ENCODE measurements at regions not wholly inside any gene's neighbourhood (a gene's known extent, or its start where the extent isn't known, plus 50 kb on each side); places are given as distances from the start of the nearest gene placed in this dataset.

DNA sequence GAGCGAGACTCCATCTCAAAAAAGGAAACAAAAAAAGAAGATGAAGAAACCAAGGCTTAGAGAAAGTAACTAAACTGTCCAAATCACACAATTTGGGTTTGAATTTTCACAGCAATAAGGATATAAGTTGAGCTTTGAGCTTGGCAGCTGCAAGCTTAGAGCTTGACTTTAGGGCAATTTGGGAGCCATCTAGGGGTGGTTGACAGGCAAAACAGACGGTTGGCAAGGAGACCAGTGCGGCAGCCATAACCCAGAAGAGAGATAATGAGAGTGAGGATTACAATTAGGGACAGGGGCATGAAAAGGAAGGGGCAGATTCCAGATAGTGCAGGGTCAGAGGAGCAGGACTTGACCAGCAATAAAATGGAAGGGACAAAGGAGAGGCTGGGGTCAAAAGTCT lies 382.2 kb upstream of the HNRNPA3 start:
- TF ChIP-seq, protein P1, sequence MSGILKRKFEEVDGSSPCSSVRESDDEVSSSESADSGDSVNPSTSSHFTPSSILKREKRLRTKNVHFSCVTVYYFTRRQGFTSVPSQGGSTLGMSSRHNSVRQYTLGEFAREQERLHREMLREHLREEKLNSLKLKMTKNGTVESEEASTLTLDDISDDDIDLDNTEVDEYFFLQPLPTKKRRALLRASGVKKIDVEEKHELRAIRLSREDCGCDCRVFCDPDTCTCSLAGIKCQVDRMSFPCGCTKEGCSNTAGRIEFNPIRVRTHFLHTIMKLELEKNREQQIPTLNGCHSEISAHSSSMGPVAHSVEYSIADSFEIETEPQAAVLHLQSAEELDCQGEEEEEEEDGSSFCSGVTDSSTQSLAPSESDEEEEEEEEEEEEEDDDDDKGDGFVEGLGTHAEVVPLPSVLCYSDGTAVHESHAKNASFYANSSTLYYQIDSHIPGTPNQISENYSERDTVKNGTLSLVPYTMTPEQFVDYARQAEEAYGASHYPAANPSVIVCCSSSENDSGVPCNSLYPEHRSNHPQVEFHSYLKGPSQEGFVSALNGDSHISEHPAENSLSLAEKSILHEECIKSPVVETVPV (CRISPR knock-in tag; IDR thresholded peaks at IDR 0.05), result no peak
- TF ChIP-seq ZC3H10 (CRISPR knock-in tag; IDR thresholded peaks at IDR 0.05) (no peak), GLIS3 (CRISPR knock-in tag; IDR thresholded peaks at IDR 0.05) (no peak), TCF4 (CRISPR knock-in tag; IDR thresholded peaks at IDR 0.05; ENCODE audit: borderline replicate concordance) (no peak), SNAI2 (CRISPR knock-in tag; IDR thresholded peaks at IDR 0.05) (no peak), ESRRG (CRISPR knock-in tag; IDR thresholded peaks at IDR 0.05) (no peak), PPARA (CRISPR knock-in tag; IDR thresholded peaks at IDR 0.05; ENCODE audit: borderline replicate concordance) (no peak), ZFP3 (CRISPR knock-in tag; IDR thresholded peaks at IDR 0.05) (no peak), PATZ1 (CRISPR knock-in tag; IDR thresholded peaks at IDR 0.05; ENCODE audit: borderline replicate concordance) (no peak), OSR1 (CRISPR knock-in tag; IDR thresholded peaks at IDR 0.05) (no peak), CSDC2 (CRISPR knock-in tag; IDR thresholded peaks at IDR 0.05) (no peak)
- TF ChIP-seq, protein P2, sequence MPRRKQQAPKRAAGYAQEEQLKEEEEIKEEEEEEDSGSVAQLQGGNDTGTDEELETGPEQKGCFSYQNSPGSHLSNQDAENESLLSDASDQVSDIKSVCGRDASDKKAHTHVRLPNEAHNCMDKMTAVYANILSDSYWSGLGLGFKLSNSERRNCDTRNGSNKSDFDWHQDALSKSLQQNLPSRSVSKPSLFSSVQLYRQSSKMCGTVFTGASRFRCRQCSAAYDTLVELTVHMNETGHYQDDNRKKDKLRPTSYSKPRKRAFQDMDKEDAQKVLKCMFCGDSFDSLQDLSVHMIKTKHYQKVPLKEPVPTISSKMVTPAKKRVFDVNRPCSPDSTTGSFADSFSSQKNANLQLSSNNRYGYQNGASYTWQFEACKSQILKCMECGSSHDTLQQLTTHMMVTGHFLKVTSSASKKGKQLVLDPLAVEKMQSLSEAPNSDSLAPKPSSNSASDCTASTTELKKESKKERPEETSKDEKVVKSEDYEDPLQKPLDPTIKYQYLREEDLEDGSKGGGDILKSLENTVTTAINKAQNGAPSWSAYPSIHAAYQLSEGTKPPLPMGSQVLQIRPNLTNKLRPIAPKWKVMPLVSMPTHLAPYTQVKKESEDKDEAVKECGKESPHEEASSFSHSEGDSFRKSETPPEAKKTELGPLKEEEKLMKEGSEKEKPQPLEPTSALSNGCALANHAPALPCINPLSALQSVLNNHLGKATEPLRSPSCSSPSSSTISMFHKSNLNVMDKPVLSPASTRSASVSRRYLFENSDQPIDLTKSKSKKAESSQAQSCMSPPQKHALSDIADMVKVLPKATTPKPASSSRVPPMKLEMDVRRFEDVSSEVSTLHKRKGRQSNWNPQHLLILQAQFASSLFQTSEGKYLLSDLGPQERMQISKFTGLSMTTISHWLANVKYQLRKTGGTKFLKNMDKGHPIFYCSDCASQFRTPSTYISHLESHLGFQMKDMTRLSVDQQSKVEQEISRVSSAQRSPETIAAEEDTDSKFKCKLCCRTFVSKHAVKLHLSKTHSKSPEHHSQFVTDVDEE (CRISPR knock-in tag; IDR thresholded peaks at IDR 0.05), result no peak
- TF ChIP-seq, protein P3, sequence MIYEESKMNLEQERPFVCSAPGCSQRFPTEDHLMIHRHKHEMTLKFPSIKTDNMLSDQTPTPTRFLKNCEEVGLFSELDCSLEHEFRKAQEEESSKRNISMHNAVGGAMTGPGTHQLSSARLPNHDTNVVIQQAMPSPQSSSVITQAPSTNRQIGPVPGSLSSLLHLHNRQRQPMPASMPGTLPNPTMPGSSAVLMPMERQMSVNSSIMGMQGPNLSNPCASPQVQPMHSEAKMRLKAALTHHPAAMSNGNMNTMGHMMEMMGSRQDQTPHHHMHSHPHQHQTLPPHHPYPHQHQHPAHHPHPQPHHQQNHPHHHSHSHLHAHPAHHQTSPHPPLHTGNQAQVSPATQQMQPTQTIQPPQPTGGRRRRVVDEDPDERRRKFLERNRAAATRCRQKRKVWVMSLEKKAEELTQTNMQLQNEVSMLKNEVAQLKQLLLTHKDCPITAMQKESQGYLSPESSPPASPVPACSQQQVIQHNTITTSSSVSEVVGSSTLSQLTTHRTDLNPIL (CRISPR knock-in tag; IDR thresholded peaks at IDR 0.05; ENCODE audit: low read depth), result no peak
- ATAC-seq, result peak; percentile 80

- ATAC-seq, result no peak
- no peak for TF ChIP-seq ARNTL (CRISPR knock-in tag; IDR thresholded peaks at IDR 0.05; ENCODE audit: borderline replicate concordance, low read depth)
- no peak for TF ChIP-seq PPARA (CRISPR knock-in tag; IDR thresholded peaks at IDR 0.05; ENCODE audit: borderline replicate concordance)
- TF ChIP-seq, protein P2 (CRISPR knock-in tag; IDR thresholded peaks at IDR 0.05), result no peak
- no peak for TF ChIP-seq OSR1 (CRISPR knock-in tag; IDR thresholded peaks at IDR 0.05)
- no peak for TF ChIP-seq RARB (CRISPR knock-in tag; IDR thresholded peaks at IDR 0.05)
- TF ChIP-seq CSDC2 (CRISPR knock-in tag; IDR thresholded peaks at IDR 0.05), result no peak
- TF ChIP-seq ZNF565 (CRISPR knock-in tag; conservative IDR thresholded peaks at IDR 0.05; ENCODE audit: low read depth), result no peak
- TF ChIP-seq GLIS3 (CRISPR knock-in tag; IDR thresholded peaks at IDR 0.05), result no peak
- no peak for TF ChIP-seq ZNF8 (CRISPR knock-in tag; IDR thresholded peaks at IDR 0.05)
- TF ChIP-seq TCF4 (CRISPR knock-in tag; IDR thresholded peaks at IDR 0.05; ENCODE audit: borderline replicate concordance), result no peak
Observed at GRCh38 chr2:176832086-176832485, 380.5 kb upstream of the HNRNPA3 start.

GRCh38 chr2:176833671-176834070 lies 378.9 kb upstream of the HNRNPA3 start:
- ATAC-seq, result no peak
- TF ChIP-seq TCF4 (CRISPR knock-in tag; IDR thresholded peaks at IDR 0.05; ENCODE audit: borderline replicate concordance) (no peak), POU6F1 (CRISPR knock-in tag; IDR thresholded peaks at IDR 0.05; ENCODE audit: borderline replicate concordance, low read depth) (no peak), ISL1 (CRISPR knock-in tag; IDR thresholded peaks at IDR 0.05) (no peak), BACH2 (CRISPR knock-in tag; IDR thresholded peaks at IDR 0.05; ENCODE audit: borderline replicate concordance) (no peak), RARB (CRISPR knock-in tag; IDR thresholded peaks at IDR 0.05) (no peak), ZFP3 (CRISPR knock-in tag; IDR thresholded peaks at IDR 0.05) (no peak), PPARA (CRISPR knock-in tag; IDR thresholded peaks at IDR 0.05; ENCODE audit: borderline replicate concordance) (no peak), ZNF565 (CRISPR knock-in tag; conservative IDR thresholded peaks at IDR 0.05; ENCODE audit: low read depth) (no peak), ZC3H10 (CRISPR knock-in tag; IDR thresholded peaks at IDR 0.05) (no peak), ZNF8 (CRISPR knock-in tag; IDR thresholded peaks at IDR 0.05) (no peak), ESRRG (CRISPR knock-in tag; IDR thresholded peaks at IDR 0.05) (no peak), CSDC2 (CRISPR knock-in tag; IDR thresholded peaks at IDR 0.05) (no peak), SNAI2 (CRISPR knock-in tag; IDR thresholded peaks at IDR 0.05) (no peak)
- TF ChIP-seq, protein P1 (CRISPR knock-in tag; IDR thresholded peaks at IDR 0.05), result no peak
- TF ChIP-seq, protein P3 (CRISPR knock-in tag; IDR thresholded peaks at IDR 0.05; ENCODE audit: low read depth), result no peak
